HCT116 (cell line): ENCODE measurements at regions not wholly inside any gene's neighbourhood (a gene's known extent, or its start where the extent isn't known, plus 50 kb on each side); places are given as distances from the start of the nearest gene placed in this dataset.

Source experiments
- ATAC-seq: fragments of 200-7000 bp; cut with Tn5 transposase; 2 replicates; pipeline ENCODE4 v1.9.1; 2020; ENCODE audit warnings: mild to moderate bottlenecking, moderate library complexity
- BruUV-seq: library from RNA; stranded (reverse); fragments of 400-500 nt; replicated peaks from 2 replicates; lab custom pipeline; 2021; lab: Mats Ljungman, UMichigan
- CTCF ChIA-PET: fragments of 300-600 bp; sonication (Branson Sonifier 250); formaldehyde crosslinking; loops from one replicate; lab custom pipeline; 2021; ENCODE audit warnings: antibody characterized with exemption; lab: Charles Lee
- POLR2A ChIA-PET: fragments of 300-600, 350-600 bp; sonication (Branson Sonifier 250); formaldehyde crosslinking; loops from one replicate; lab custom pipeline; 2021; ENCODE audit warnings: antibody characterized with exemption; lab: Charles Lee
- RAD21 ChIA-PET, 2 experiments: fragments of 300-600 bp; sonication (Branson Sonifier 250); formaldehyde crosslinking; loops; one replicate each; lab custom pipeline; 2023; ENCODE audit warnings: low total read pairs in 2 of 2; ENCODE audit not compliant: uncharacterized antibody in 2 of 2, unreplicated experiment in 2 of 2, low non-redundant PET in 1 of 2; lab: Charles Lee
- DNase-seq: peaks from one replicate; pipeline ENCODE4 v3.0.0-alpha.2; 2010; ENCODE audit warnings: low read depth, low spot score
- H2AFZ ChIP-seq: fragments of 200-600 bp; shearing (Covaris generic), sonication (generic); 2 replicates; pipeline ENCODE4 v1.6.1; 2017; ENCODE audit warnings: low read depth, mixed run types, mixed read lengths, antibody characterized with exemption, low read length; ENCODE audit not compliant: poor library complexity, severe bottlenecking
- H3K27ac ChIP-seq: 2 replicates; pipeline ENCODE4 v1.5.1; 2012; ENCODE audit warnings: low read depth, low read length
- H3K27me3 ChIP-seq: fragments of 200-600 bp; sonication (generic); 2 replicates; pipeline ENCODE4 v1.6.1; 2016; ENCODE audit warnings: mixed run types, low read length, mixed read lengths; ENCODE audit not compliant: insufficient read depth
- H3K36me3 ChIP-seq, 2 experiments: fragments of 200-500 bp in 1 of 2; fragments of 200-600 bp in 1 of 2; sonication (Bioruptor generic) in 1 of 2; sonication (generic) in 1 of 2; 2 replicates each; pipeline versions ENCODE4 v1.5.1 to v1.6.1; 2014 to 2016; ENCODE audit warnings: low read length in 2 of 2, inconsistent platforms in 1 of 2, mixed read lengths in 1 of 2, mixed run types in 1 of 2; ENCODE audit not compliant: insufficient read depth in 2 of 2, control insufficient read depth in 1 of 2
- H3K4me1 ChIP-seq, 2 experiments: fragments of 200-600 bp in 1 of 2; sonication (generic) in 1 of 2; 2 replicates each; pipeline versions ENCODE4 v1.5.1 to v1.6.1; 2012 to 2017; ENCODE audit warnings: low read length in 2 of 2, inconsistent platforms in 1 of 2, mild to moderate bottlenecking in 1 of 2, mixed read lengths in 1 of 2, mixed run types in 1 of 2, moderate library complexity in 1 of 2; ENCODE audit not compliant: insufficient read depth in 2 of 2, control insufficient read depth in 1 of 2
- H3K4me2 ChIP-seq: fragments of 200-600 bp; sonication (generic); 2 replicates; pipeline ENCODE4 v1.6.1; 2017; ENCODE audit warnings: mixed run types, low read length, mixed read lengths
- H3K4me3 ChIP-seq, 2 experiments: fragments of 200-600 bp in 1 of 2; sonication (generic) in 1 of 2; replicated peaks in 1 of 2; 2 replicates each; pipeline ENCODE4 v1.5.1; 2011 to 2016; ENCODE audit warnings: low read length in 2 of 2, control low read depth in 1 of 2, low read depth in 1 of 2, mild to moderate bottlenecking in 1 of 2, mixed read lengths in 1 of 2, mixed run types in 1 of 2
- H3K79me2 ChIP-seq: fragments of 200-600 bp; sonication (generic); 2 replicates; pipeline ENCODE4 v1.6.1; 2017; ENCODE audit warnings: mild to moderate bottlenecking, mixed run types, low read length, moderate library complexity, mixed read lengths; ENCODE audit not compliant: insufficient read depth
- H3K9ac ChIP-seq: fragments of 200-600 bp; sonication (generic); 2 replicates; pipeline ENCODE4 v1.6.1; 2016; ENCODE audit warnings: low read length, mixed read lengths
- H3K9me2 ChIP-seq: fragments of 200-600 bp; sonication (generic), shearing (Covaris generic); 2 replicates; pipeline ENCODE4 v1.6.1; 2017; ENCODE audit warnings: mixed run types, mild to moderate bottlenecking, moderate library complexity; ENCODE audit not compliant: insufficient read depth
- H3K9me3 ChIP-seq, 2 experiments: fragments of 200-500 bp in 1 of 2; fragments of 200-600 bp in 1 of 2; sonication (Bioruptor generic) in 1 of 2; sonication (generic) in 1 of 2; 2 replicates each; pipeline ENCODE4 v1.6.1; 2014 to 2017; ENCODE audit warnings: low read length in 2 of 2, mixed read lengths in 2 of 2, inconsistent platforms in 1 of 2, low read depth in 1 of 2, mild to moderate bottlenecking in 1 of 2, mixed run types in 1 of 2, moderate library complexity in 1 of 2; ENCODE audit not compliant: control insufficient read depth in 1 of 2, insufficient read depth in 1 of 2
- H4K20me1 ChIP-seq: fragments of 200-600 bp; sonication (generic), shearing (Covaris generic); 2 replicates; pipeline ENCODE4 v1.6.1; 2017; ENCODE audit warnings: mixed run types, mild to moderate bottlenecking, moderate library complexity; ENCODE audit not compliant: insufficient read depth
- ATF3 ChIP-seq: IDR thresholded peaks from 2 replicates; pipeline ENCODE4 v1.6.1; 2012
- CBX3 ChIP-seq: IDR thresholded peaks from 2 replicates; pipeline ENCODE4 v1.6.1; 2012; ENCODE audit warnings: low read depth
- CEBPB ChIP-seq: IDR thresholded peaks from 2 replicates; pipeline ENCODE4 v1.6.1; 2012; ENCODE audit warnings: low read depth
- EGR1 ChIP-seq: IDR thresholded peaks from 2 replicates; pipeline ENCODE4 v1.6.1; 2012; ENCODE audit warnings: low read depth
- EZH2 ChIP-seq: fragments of 200-600 bp; sonication (generic); IDR thresholded peaks from 2 replicates; pipeline ENCODE4 v1.6.1; 2017; ENCODE audit warnings: antibody characterized with exemption, mixed run types
- EZH2phosphoT487 ChIP-seq: fragments of 200-600 bp; IDR thresholded peaks from 2 replicates; pipeline ENCODE4 v1.6.1; 2018; ENCODE audit warnings: antibody characterized with exemption, borderline replicate concordance
- POLR2A ChIP-seq: IDR thresholded peaks from 2 replicates; pipeline ENCODE4 v1.7.0; 2011; ENCODE audit warnings: borderline replicate concordance; ENCODE audit not compliant: insufficient read depth, insufficient read length; ENCODE audit errors: extremely low read depth
- POLR2AphosphoS5 ChIP-seq: IDR thresholded peaks from 2 replicates; pipeline ENCODE4 v1.6.1; 2011; ENCODE audit warnings: mild to moderate bottlenecking, low read depth, low read length, moderate library complexity
- RAD21 ChIP-seq: IDR thresholded peaks from 2 replicates; pipeline ENCODE4 v1.6.1; 2012; ENCODE audit warnings: low read depth, mild to moderate bottlenecking
- SIN3A ChIP-seq: IDR thresholded peaks from 2 replicates; pipeline ENCODE4 v1.6.1; 2012; ENCODE audit warnings: low read depth
- SP1 ChIP-seq: IDR thresholded peaks from 2 replicates; pipeline ENCODE4 v1.6.1; 2012; ENCODE audit warnings: low read depth
- SRF ChIP-seq: IDR thresholded peaks from 2 replicates; pipeline ENCODE4 v1.6.1; 2012; ENCODE audit warnings: low read depth
- TCF7L2 ChIP-seq: IDR thresholded peaks from 2 replicates; pipeline ENCODE4 v1.7.0; 2011; ENCODE audit warnings: borderline replicate concordance, inconsistent platforms; ENCODE audit not compliant: insufficient read depth, insufficient read length; ENCODE audit errors: extremely low read depth
- YY1 ChIP-seq: IDR thresholded peaks from 2 replicates; pipeline ENCODE4 v1.6.1; 2011; ENCODE audit warnings: low read length, low read depth, moderate library complexity, mild to moderate bottlenecking; ENCODE audit not compliant: insufficient replicate concordance; ENCODE audit errors: extremely low read depth
- ZBTB33 ChIP-seq: IDR thresholded peaks from 2 replicates; pipeline ENCODE4 v1.6.1; 2011; ENCODE audit warnings: mild to moderate bottlenecking, low read length, moderate library complexity; ENCODE audit not compliant: insufficient replicate concordance; ENCODE audit errors: extremely low read depth
- ZNF274 ChIP-seq: fragments of 200-500 bp; sonication (Bioruptor generic); IDR thresholded peaks from 2 replicates; pipeline ENCODE4 v1.6.1; 2014; ENCODE audit warnings: mild to moderate bottlenecking, low read depth, low read length, inconsistent platforms
- intact Hi-C: fragments of 100-400 bp; cut with micrococcal nuclease; formaldehyde crosslinking; loops from 2 replicates; pipeline ENCODE4 v1.10.0; 2022

GRCh38 chr18:60067426-60068210 is 167.8 kb downstream of the PMAIP1 start (continued):
- TF ChIP-seq ZBTB33 (no peak), SIN3A (no peak), YY1 (no peak), ZNF274 (no peak), POLR2A (no peak), CEBPB (no peak), EZH2phosphoT487 (no peak), CBX3 (no peak), POLR2AphosphoS5 (no peak), SP1 (no peak), ATF3 (no peak)

GRCh38 chr18:60066219-60066975 is 166.6 kb downstream of the PMAIP1 start:
- Histone ChIP-seq H3K4me3 (no peak overlapping the region), H2AFZ (no peak overlapping the region), H3K9me2 (no peaks in the 10 kb centered on the region), H3K27me3 (no peaks in the 10 kb centered on the region), H3K4me1 (peaks cover 0 to 7% of the 10 kb centered on the region in 2 experiments; a peak in 1 of 4 replicates), H3K9me3 (no peaks in the 10 kb centered on the region), H3K36me3 (no peaks in the 10 kb centered on the region), H3K27ac (no peak overlapping the region), H3K4me2 (no peak overlapping the region), H3K9ac (no peak overlapping the region), H4K20me1 (no peaks in the 10 kb centered on the region), H3K79me2 (no peaks in the 10 kb centered on the region)
- POLR2A ChIA-PET = no interaction called here
- RAD21 ChIA-PET = no interaction called here
- DNase-seq = no peak
- BruUV-seq = no TSS peak
- ATAC-seq = no peak
- CTCF ChIA-PET = no interaction called here
- intact Hi-C loops = no loop called here
- no peak for TF ChIP-seq CBX3
- no peak for TF ChIP-seq SRF
- TF ChIP-seq TCF7L2 = no peak
- TF ChIP-seq EZH2phosphoT487 = no peak
- no peak for TF ChIP-seq EZH2
- TF ChIP-seq EGR1 = no peak
- no peak for TF ChIP-seq RAD21
- TF ChIP-seq ZNF274 = no peak
- TF ChIP-seq POLR2A = no peak
- no peak for TF ChIP-seq SP1
- no peak for TF ChIP-seq POLR2AphosphoS5
- no peak for TF ChIP-seq CEBPB
- no peak for TF ChIP-seq ZBTB33
- no peak for TF ChIP-seq YY1
- no peak for TF ChIP-seq SIN3A
